Hepatocyte (in vitro differentiated cells): ENCODE measurements at regions not wholly inside any gene's neighbourhood (a gene's known extent, or its start where the extent isn't known, plus 50 kb on each side); places are given as distances from the start of the nearest gene placed in this dataset.

Experiments used
- EZH2 ChIP-seq: fragments of 200-600 bp; sonication (generic); IDR thresholded peaks from 2 replicates; pipeline ENCODE4 v1.6.1; 2016; ENCODE audit warnings: antibody characterized with exemption, mild to moderate bottlenecking, borderline replicate concordance
- EZH2phosphoT487 ChIP-seq: fragments of 200-600 bp; sonication (generic); IDR thresholded peaks from one replicate; pipeline ENCODE4 v1.6.1; 2018; ENCODE audit warnings: antibody characterized with exemption, mild to moderate bottlenecking, low read depth, moderate library complexity; ENCODE audit not compliant: unreplicated experiment, severe bottlenecking
- TF ChIP-seq, protein P1 (sequence below): fragments of 200-600 bp; sonication (generic); IDR thresholded peaks from 2 replicates; pipeline ENCODE4 v1.5.1; 2016; ENCODE audit warnings: antibody characterized with exemption, mild to moderate bottlenecking; ENCODE audit not compliant: poor library complexity

DNA sequence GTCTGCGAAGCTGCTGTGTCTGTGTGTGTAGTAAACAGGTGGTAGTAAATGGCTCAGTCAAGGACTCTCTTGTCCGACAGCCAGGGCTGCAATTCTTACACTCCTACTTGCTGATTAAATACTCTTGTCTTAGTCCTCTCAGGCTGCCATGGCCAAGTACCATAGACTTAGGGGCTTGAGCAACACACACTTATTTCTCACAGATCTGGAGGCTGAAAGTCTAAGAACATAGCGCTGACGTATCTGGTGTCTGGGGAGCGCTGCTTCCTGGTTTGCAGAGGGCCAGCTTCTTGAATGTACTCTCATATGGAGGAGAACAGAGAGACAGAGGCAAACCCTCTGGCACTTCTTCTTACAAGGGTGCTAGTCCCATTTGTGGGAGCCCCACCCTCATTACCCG, 411.0 kb downstream of the MED10 start:
- TF ChIP-seq EZH2: no peak
- TF ChIP-seq, protein P1, sequence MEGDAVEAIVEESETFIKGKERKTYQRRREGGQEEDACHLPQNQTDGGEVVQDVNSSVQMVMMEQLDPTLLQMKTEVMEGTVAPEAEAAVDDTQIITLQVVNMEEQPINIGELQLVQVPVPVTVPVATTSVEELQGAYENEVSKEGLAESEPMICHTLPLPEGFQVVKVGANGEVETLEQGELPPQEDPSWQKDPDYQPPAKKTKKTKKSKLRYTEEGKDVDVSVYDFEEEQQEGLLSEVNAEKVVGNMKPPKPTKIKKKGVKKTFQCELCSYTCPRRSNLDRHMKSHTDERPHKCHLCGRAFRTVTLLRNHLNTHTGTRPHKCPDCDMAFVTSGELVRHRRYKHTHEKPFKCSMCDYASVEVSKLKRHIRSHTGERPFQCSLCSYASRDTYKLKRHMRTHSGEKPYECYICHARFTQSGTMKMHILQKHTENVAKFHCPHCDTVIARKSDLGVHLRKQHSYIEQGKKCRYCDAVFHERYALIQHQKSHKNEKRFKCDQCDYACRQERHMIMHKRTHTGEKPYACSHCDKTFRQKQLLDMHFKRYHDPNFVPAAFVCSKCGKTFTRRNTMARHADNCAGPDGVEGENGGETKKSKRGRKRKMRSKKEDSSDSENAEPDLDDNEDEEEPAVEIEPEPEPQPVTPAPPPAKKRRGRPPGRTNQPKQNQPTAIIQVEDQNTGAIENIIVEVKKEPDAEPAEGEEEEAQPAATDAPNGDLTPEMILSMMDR: no peak
- TF ChIP-seq EZH2phosphoT487: no peak
